ENCODE measurements at regions not wholly inside any gene's neighbourhood (a gene's known extent, or its start where the extent isn't known, plus 50 kb on each side); places are given as distances from the start of the nearest gene placed in this dataset.
"Not testable (repeated sequence)": the region's sequence is repeated elsewhere in the genome, so short reads cannot be mapped to it uniquely, and the experiment has no call there.

GRCh38 chr4:149870008-149870407 lies 54.4 kb upstream of the IQCM start:
- no peak for DNase-seq

GRCh38 chr4:149881744-149882143 lies 66.1 kb upstream of the IQCM start:
- DNase-seq, result no peak

- no peak for DNase-seq
Measured at GRCh38 chr4:149882251-149882650, 66.6 kb upstream of the IQCM start.

- DNase-seq, result no peak
Measured at GRCh38 chr4:149884046-149884445, 68.4 kb upstream of the IQCM start.

GRCh38 chr4:149884529-149885181 lies 69.0 kb upstream of the IQCM start:
- no peak for DNase-seq

- DNase-seq, result peak; percentile 72
Measured at GRCh38 chr4:149885896-149886295, 70.3 kb upstream of the IQCM start.

- DNase-seq, result no peak
Measured at GRCh38 chr4:149886786-149887490, 71.3 kb upstream of the IQCM start.

- no peak for DNase-seq
Measured at GRCh38 chr4:149889991-149890390, 74.3 kb upstream of the IQCM start.

GRCh38 chr4:149890531-149890930 lies 74.9 kb upstream of the IQCM start:
- no peak for DNase-seq

GRCh38 chr4:149891426-149891825 lies 75.8 kb upstream of the IQCM start:
- DNase-seq, result no peak

GRCh38 chr4:149896432-149896831 lies 80.8 kb upstream of the IQCM start:
- DNase-seq, result peak; percentile 17

- DNase-seq, result no peak
Measured at GRCh38 chr4:149897783-149898182, 82.1 kb upstream of the IQCM start.

GRCh38 chr4:149901128-149901527 lies 85.5 kb upstream of the IQCM start:
- no peak for DNase-seq

- no peak for DNase-seq
Measured at GRCh38 chr4:149902242-149902641, 86.6 kb upstream of the IQCM start.

- no peak for DNase-seq
Measured at GRCh38 chr4:149910177-149910576, 94.5 kb upstream of the IQCM start.

GRCh38 chr4:149910604-149911350 lies 95.1 kb upstream of the IQCM start:
- DNase-seq, result no peak

- DNase-seq, result no peak
Measured at GRCh38 chr4:149911354-149911753, 95.7 kb upstream of the IQCM start.

- DNase-seq, result no peak
Measured at GRCh38 chr4:149912000-149912399, 96.4 kb upstream of the IQCM start.

GRCh38 chr4:149914119-149915115 lies 98.8 kb upstream of the IQCM start:
- peak; percentile 14 for DNase-seq

GRCh38 chr4:149915735-149916134 lies 100.1 kb upstream of the IQCM start:
- DNase-seq, result not testable (repeated sequence)

GRCh38 chr4:149923736-149924135 lies 108.1 kb upstream of the IQCM start:
- no peak for DNase-seq

- no peak for DNase-seq
Measured at GRCh38 chr4:149927514-149927913, 111.9 kb upstream of the IQCM start.

GRCh38 chr4:149928507-149928906 lies 112.9 kb upstream of the IQCM start:
- DNase-seq, result no peak

All from HCEC 1CT (cell line).